ENCODE measurements at regions not wholly inside any gene's neighbourhood (a gene's known extent, or its start where the extent isn't known, plus 50 kb on each side); places are given as distances from the start of the nearest gene placed in this dataset.

DNA sequence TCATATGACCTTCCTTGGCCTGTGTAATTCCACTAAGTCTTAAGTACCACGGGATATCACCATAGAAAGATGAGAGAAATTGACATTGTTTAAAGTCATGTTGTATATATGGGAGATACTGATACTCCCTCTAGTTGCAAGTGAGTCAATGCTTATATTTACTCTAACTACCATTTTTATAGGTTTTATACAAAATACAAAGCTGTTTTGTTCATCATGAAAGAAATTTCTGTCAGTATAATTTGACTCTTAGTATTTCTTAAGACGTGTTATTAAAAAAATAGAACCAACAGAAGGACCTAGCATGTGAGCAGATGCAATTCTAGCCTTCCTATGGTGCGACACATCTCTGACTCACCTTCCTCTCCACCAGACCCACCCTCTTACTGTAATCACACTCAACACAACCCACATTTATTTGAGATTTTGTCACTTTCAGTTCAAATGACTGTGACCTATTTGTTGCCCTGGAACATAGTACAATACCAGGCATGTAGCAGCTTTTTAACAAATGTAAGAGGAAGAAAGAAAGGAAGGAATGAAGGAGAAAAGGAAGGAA, 453.1 kb downstream of the CMPK2 start:
- TF ChIP-seq, protein P1, sequence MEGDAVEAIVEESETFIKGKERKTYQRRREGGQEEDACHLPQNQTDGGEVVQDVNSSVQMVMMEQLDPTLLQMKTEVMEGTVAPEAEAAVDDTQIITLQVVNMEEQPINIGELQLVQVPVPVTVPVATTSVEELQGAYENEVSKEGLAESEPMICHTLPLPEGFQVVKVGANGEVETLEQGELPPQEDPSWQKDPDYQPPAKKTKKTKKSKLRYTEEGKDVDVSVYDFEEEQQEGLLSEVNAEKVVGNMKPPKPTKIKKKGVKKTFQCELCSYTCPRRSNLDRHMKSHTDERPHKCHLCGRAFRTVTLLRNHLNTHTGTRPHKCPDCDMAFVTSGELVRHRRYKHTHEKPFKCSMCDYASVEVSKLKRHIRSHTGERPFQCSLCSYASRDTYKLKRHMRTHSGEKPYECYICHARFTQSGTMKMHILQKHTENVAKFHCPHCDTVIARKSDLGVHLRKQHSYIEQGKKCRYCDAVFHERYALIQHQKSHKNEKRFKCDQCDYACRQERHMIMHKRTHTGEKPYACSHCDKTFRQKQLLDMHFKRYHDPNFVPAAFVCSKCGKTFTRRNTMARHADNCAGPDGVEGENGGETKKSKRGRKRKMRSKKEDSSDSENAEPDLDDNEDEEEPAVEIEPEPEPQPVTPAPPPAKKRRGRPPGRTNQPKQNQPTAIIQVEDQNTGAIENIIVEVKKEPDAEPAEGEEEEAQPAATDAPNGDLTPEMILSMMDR (IDR thresholded peaks at IDR 0.05 in 8 of 11, conservative IDR thresholded peaks at IDR 0.05 in 3 of 11), result no peak
- no peak for TF ChIP-seq POLR2AphosphoS5 (IDR thresholded peaks at IDR 0.05)

Data from spleen (tissue), 7 donors.